ENCODE measurements at regions not wholly inside any gene's neighbourhood (a gene's known extent, or its start where the extent isn't known, plus 50 kb on each side); places are given as distances from the start of the nearest gene placed in this dataset.

DNA sequence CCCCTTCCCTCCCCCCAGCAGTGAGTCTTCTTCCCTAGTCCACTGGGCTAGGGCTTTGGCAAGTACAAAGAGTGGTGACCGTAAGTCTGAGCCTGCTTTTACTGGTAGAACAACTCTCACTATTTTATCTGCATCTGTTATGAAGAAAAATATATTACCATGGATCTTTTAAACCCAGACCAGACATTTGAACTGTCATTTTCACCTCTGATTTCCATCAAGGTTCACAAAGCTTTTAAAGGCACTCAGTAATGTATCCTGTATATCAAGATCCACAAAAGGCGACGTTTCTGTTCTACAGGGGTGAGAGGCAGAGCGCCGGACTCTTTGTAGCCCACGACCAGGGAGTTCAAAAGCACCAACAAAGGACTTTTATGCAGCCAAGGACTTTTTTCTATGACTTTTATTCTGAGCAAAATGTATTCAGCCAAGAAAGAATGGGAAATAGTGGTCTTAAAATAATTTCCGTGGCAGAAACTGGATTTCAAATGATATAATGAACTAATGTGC lies 388.3 kb downstream of the ANXA1 start:
- H2AFZ ChIP-seq (ENCODE audit: insufficient read depth, low read depth, low read length, poor library complexity, severe bottlenecking) = no peak overlapping the region
- no peaks in the 10 kb centered on the region for H3K27me3 Mint-ChIP-seq
- H3K9me3 Mint-ChIP-seq (ENCODE audit: insufficient read depth) = no peaks in the 10 kb centered on the region
- H3K4me3 ChIP-seq (ENCODE audit: control extremely low read depth in 1 of 5, extremely low read depth in 1 of 5, insufficient read depth in 1 of 5, low read depth in 2 of 5, low read length in 4 of 5) = no peak overlapping the region
- no peak overlapping the region for H3K4me2 ChIP-seq (replicated peaks; ENCODE audit: low read depth, low read length, poor library complexity, severe bottlenecking)
- no peaks in the 10 kb centered on the region for H4K20me1 ChIP-seq (ENCODE audit: control insufficient read depth, insufficient read depth, low read length, poor library complexity, severe bottlenecking)
- POLR2A ChIA-PET = no interaction called here
- no peak overlapping the region for H3K4me3 Mint-ChIP-seq
- H3K9me3 ChIP-seq (ENCODE audit: control extremely low read depth in 1 of 3, control insufficient read depth in 2 of 3, insufficient read depth in 1 of 3, low read length in 2 of 3) = no peaks in the 10 kb centered on the region
- CTCF ChIA-PET = no interaction called here
- WGBS (ENCODE audit: insufficient coverage) = 89% methylated on average over 5 of the region's 7 CpGs
- H3K79me2 ChIP-seq (ENCODE audit: control insufficient read depth, insufficient read depth, low read length) = no peaks in the 10 kb centered on the region
- TF ChIP-seq EZH2 (IDR thresholded peaks at IDR 0.05; ENCODE audit: borderline replicate concordance, insufficient read depth, low read depth, low read length, poor library complexity, severe bottlenecking) = no peak
- TF ChIP-seq, protein P1, sequence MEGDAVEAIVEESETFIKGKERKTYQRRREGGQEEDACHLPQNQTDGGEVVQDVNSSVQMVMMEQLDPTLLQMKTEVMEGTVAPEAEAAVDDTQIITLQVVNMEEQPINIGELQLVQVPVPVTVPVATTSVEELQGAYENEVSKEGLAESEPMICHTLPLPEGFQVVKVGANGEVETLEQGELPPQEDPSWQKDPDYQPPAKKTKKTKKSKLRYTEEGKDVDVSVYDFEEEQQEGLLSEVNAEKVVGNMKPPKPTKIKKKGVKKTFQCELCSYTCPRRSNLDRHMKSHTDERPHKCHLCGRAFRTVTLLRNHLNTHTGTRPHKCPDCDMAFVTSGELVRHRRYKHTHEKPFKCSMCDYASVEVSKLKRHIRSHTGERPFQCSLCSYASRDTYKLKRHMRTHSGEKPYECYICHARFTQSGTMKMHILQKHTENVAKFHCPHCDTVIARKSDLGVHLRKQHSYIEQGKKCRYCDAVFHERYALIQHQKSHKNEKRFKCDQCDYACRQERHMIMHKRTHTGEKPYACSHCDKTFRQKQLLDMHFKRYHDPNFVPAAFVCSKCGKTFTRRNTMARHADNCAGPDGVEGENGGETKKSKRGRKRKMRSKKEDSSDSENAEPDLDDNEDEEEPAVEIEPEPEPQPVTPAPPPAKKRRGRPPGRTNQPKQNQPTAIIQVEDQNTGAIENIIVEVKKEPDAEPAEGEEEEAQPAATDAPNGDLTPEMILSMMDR (IDR thresholded peaks at IDR 0.05) = no peak
- H3K27me3 ChIP-seq (replicated peaks in 1 of 4; ENCODE audit: control extremely low read depth in 1 of 4, control insufficient read depth in 3 of 4, insufficient read depth in 4 of 4, low read length in 3 of 4) = no peaks in the 10 kb centered on the region
- intact Hi-C loops (cut with micrococcal nuclease) = no loop called here
- H3K4me1 ChIP-seq (ENCODE audit: control insufficient read depth in 2 of 2, insufficient read depth in 2 of 2, low read length in 2 of 2) = no peaks in the 10 kb centered on the region
- ATAC-seq (ENCODE audit: low read depth) (no peak), DNase-seq (no peak)
- no peak overlapping the region for H3K9ac ChIP-seq (ENCODE audit: low read length)
- no peaks in the 10 kb centered on the region for H3K36me3 ChIP-seq (replicated peaks in 1 of 2; ENCODE audit: control extremely low read depth in 1 of 2, control insufficient read depth in 1 of 2, extremely low read depth in 1 of 2, insufficient read depth in 2 of 2, low read length in 1 of 2)
- no peak overlapping the region for H3K27ac ChIP-seq (ENCODE audit: low read length in 2 of 2)
- H3K27ac Mint-ChIP-seq = no peak overlapping the region
- no peaks in the 10 kb centered on the region for H3K4me1 Mint-ChIP-seq

DNA sequence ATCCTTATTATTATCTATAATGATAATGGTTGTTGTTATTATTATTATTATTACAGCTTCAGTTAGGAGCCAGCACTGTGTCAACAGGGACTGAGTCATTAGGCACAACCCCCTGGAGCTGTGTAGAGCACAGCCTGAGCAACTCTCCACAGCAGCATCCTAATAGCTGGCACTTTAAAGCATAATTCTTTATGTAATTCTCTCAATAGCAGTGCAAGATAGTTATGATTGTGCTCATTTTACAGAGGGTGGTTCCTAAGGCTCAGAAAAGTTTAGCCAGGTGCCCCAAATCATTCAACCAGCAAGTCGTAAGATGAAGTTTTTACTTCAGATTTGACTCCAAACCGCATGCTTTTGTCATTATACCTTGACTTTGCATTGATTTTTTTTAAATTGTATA lies 390.3 kb downstream of the ANXA1 start:
- Mint-ChIP-seq H3K27ac (no peak overlapping the region), H3K4me1 (no peaks in the 10 kb centered on the region), H3K9me3 (ENCODE audit: insufficient read depth) (no peaks in the 10 kb centered on the region), H3K4me3 (no peak overlapping the region), H3K27me3 (no peaks in the 10 kb centered on the region)
- Histone ChIP-seq H3K27ac (ENCODE audit: low read length in 2 of 2) (no peak overlapping the region), H3K4me1 (ENCODE audit: control insufficient read depth in 2 of 2, insufficient read depth in 2 of 2, low read length in 2 of 2) (no peaks in the 10 kb centered on the region), H2AFZ (ENCODE audit: insufficient read depth, low read depth, low read length, poor library complexity, severe bottlenecking) (no peak overlapping the region), H3K79me2 (ENCODE audit: control insufficient read depth, insufficient read depth, low read length) (no peaks in the 10 kb centered on the region), H3K4me2 (replicated peaks; ENCODE audit: low read depth, low read length, poor library complexity, severe bottlenecking) (no peak overlapping the region), H3K9me3 (ENCODE audit: control extremely low read depth in 1 of 3, control insufficient read depth in 2 of 3, insufficient read depth in 1 of 3, low read length in 2 of 3) (no peaks in the 10 kb centered on the region), H3K36me3 (replicated peaks in 1 of 2; ENCODE audit: control extremely low read depth in 1 of 2, control insufficient read depth in 1 of 2, extremely low read depth in 1 of 2, insufficient read depth in 2 of 2, low read length in 1 of 2) (no peaks in the 10 kb centered on the region), H3K9ac (ENCODE audit: low read length) (no peak overlapping the region), H3K4me3 (ENCODE audit: control extremely low read depth in 1 of 5, extremely low read depth in 1 of 5, insufficient read depth in 1 of 5, low read depth in 2 of 5, low read length in 4 of 5) (no peak overlapping the region), H3K27me3 (replicated peaks in 1 of 4; ENCODE audit: control extremely low read depth in 1 of 4, control insufficient read depth in 3 of 4, insufficient read depth in 4 of 4, low read length in 3 of 4) (no peaks in the 10 kb centered on the region), H4K20me1 (ENCODE audit: control insufficient read depth, insufficient read depth, low read length, poor library complexity, severe bottlenecking) (no peaks in the 10 kb centered on the region)
- TF ChIP-seq, protein P1 (IDR thresholded peaks at IDR 0.05) = no peak
- TF ChIP-seq EZH2 (IDR thresholded peaks at IDR 0.05; ENCODE audit: borderline replicate concordance, insufficient read depth, low read depth, low read length, poor library complexity, severe bottlenecking) = no peak
- no CpG with 5 or more reads among the region's 2 CpGs for WGBS (ENCODE audit: insufficient coverage)
- no peak for ATAC-seq (ENCODE audit: low read depth)
- no peak for DNase-seq
- POLR2A ChIA-PET = no interaction called here
- intact Hi-C loops (cut with micrococcal nuclease) = no loop called here
- CTCF ChIA-PET = no interaction called here
